Right forelimb (tissue), 1 donor: ENCODE measurements at regions not wholly inside any gene's neighbourhood (a gene's known extent, or its start where the extent isn't known, plus 50 kb on each side); places are given as distances from the start of the nearest gene placed in this dataset.

ENCODE experiments used
- DNase-seq: peaks from one replicate; pipeline ENCODE4 v3.0.0-alpha.2; 2018

GRCh38 chr22:49077586-49077985 lies 750.1 kb downstream of the BRD1 start:
- DNase-seq, result no peak

GRCh38 chr22:49077036-49077393 lies 750.7 kb downstream of the BRD1 start:
- no peak for DNase-seq

- DNase-seq, result no peak
Measured at GRCh38 chr22:49076300-49077035, 751.2 kb downstream of the BRD1 start.

GRCh38 chr22:49075150-49075549 lies 752.5 kb downstream of the BRD1 start:
- DNase-seq, result no peak

GRCh38 chr22:49073873-49074417 lies 753.7 kb downstream of the BRD1 start:
- DNase-seq, result no peak

GRCh38 chr22:49072996-49073645 lies 754.6 kb downstream of the BRD1 start:
- no peak for DNase-seq

GRCh38 chr22:49070501-49070900 lies 757.2 kb downstream of the BRD1 start:
- DNase-seq, result no peak

- no peak for DNase-seq
Measured at GRCh38 chr22:49068861-49069500, 758.7 kb downstream of the BRD1 start.

- DNase-seq, result no peak
Measured at GRCh38 chr22:49067504-49067903, 760.2 kb downstream of the BRD1 start.

GRCh38 chr22:49066619-49067018 lies 761.1 kb downstream of the BRD1 start:
- no peak for DNase-seq

- no peak for DNase-seq
Measured at GRCh38 chr22:49064836-49065235, 762.8 kb downstream of the BRD1 start.

GRCh38 chr22:49063545-49063890 lies 764.2 kb downstream of the BRD1 start:
- no peak for DNase-seq

- DNase-seq, result no peak
Measured at GRCh38 chr22:49062802-49063544, 764.7 kb downstream of the BRD1 start.

GRCh38 chr22:49062155-49062801 lies 765.4 kb downstream of the BRD1 start:
- no peak for DNase-seq

- DNase-seq, result no peak
Measured at GRCh38 chr22:49057910-49058309, 769.8 kb downstream of the BRD1 start.

GRCh38 chr22:49056301-49056700 lies 771.4 kb downstream of the BRD1 start:
- DNase-seq, result no peak

- DNase-seq, result no peak
Measured at GRCh38 chr22:49055406-49055805, 772.3 kb downstream of the BRD1 start.

GRCh38 chr22:49053578-49053977 lies 774.1 kb downstream of the BRD1 start:
- DNase-seq, result no peak

GRCh38 chr22:49052560-49052959 lies 775.1 kb downstream of the BRD1 start:
- no peak for DNase-seq

GRCh38 chr22:49052023-49052538 lies 775.6 kb downstream of the BRD1 start:
- DNase-seq, result no peak

- no peak for DNase-seq
Measured at GRCh38 chr22:49051491-49052022, 776.1 kb downstream of the BRD1 start.

GRCh38 chr22:49049691-49050090 lies 778.0 kb downstream of the BRD1 start:
- peak; percentile 3 for DNase-seq
